Neural cell (in vitro differentiated cells): ENCODE measurements at regions not wholly inside any gene's neighbourhood (a gene's known extent, or its start where the extent isn't known, plus 50 kb on each side); places are given as distances from the start of the nearest gene placed in this dataset.

Source experiments
- H2AFZ ChIP-seq: fragments of 200-600, 300-800 bp; sonication (generic), shearing (Covaris generic); 2 replicates; pipeline ENCODE4 v1.6.0; 2014; ENCODE audit warnings: low read depth, mild to moderate bottlenecking, antibody characterized with exemption, low read length, moderate library complexity
- H3F3A ChIP-seq: fragments of 200-600 bp; shearing (Covaris generic); 2 replicates; pipeline ENCODE4 v1.6.1; 2016; ENCODE audit warnings: mild to moderate bottlenecking, moderate library complexity, mixed read lengths, antibody characterized with exemption, low read length; ENCODE audit not compliant: insufficient read depth, poor library complexity, severe bottlenecking
- H3K27ac ChIP-seq: fragments of 200-600, 300-800 bp; sonication (generic), shearing (Covaris generic); 2 replicates; pipeline ENCODE4 v1.5.1; 2014; ENCODE audit warnings: mild to moderate bottlenecking, low read length, moderate library complexity
- H3K27me3 ChIP-seq: fragments of 300-800, 200-600 bp; sonication (generic), shearing (Covaris generic); 2 replicates; pipeline ENCODE4 v1.6.0; 2014; ENCODE audit warnings: mild to moderate bottlenecking, low read depth, low read length, moderate library complexity; ENCODE audit not compliant: insufficient read depth
- H3K36me3 ChIP-seq: fragments of 300-800, 200-600 bp; sonication (generic), shearing (Covaris generic); 2 replicates; pipeline ENCODE4 v1.5.1; 2014; ENCODE audit warnings: mild to moderate bottlenecking, antibody characterized with exemption, low read length, moderate library complexity; ENCODE audit not compliant: insufficient read depth
- H3K4me2 ChIP-seq: fragments of 300-800, 200-600 bp; sonication (generic), shearing (Covaris generic); 2 replicates; pipeline ENCODE4 v1.6.0; 2014; ENCODE audit warnings: mild to moderate bottlenecking, low read length
- H3K4me3 ChIP-seq: fragments of 300-800, 200-600 bp; sonication (generic), shearing (Covaris generic); 2 replicates; pipeline ENCODE4 v1.5.1; 2014; ENCODE audit warnings: mild to moderate bottlenecking, low read length, moderate library complexity
- H3K79me2 ChIP-seq: fragments of 200-600 bp; shearing (Covaris generic); replicated peaks from 2 replicates; pipeline ENCODE4 v1.6.0; 2014; ENCODE audit warnings: mild to moderate bottlenecking, low read length, moderate library complexity; ENCODE audit not compliant: insufficient read depth
- H3K9ac ChIP-seq: fragments of 300-800, 200-600 bp; sonication (generic), shearing (Covaris generic); 2 replicates; pipeline ENCODE4 v1.6.1; 2016; ENCODE audit warnings: mild to moderate bottlenecking, low read length, mixed read lengths
- H3K9me2 ChIP-seq: fragments of 200-600 bp; shearing (Covaris generic); 2 replicates; pipeline ENCODE4 v1.6.1; 2016; ENCODE audit warnings: mild to moderate bottlenecking, low read length, mixed read lengths; ENCODE audit not compliant: insufficient read depth
- H3K9me3 ChIP-seq: fragments of 200-600, 300-800 bp; sonication (generic), shearing (Covaris generic); 2 replicates; pipeline ENCODE4 v1.6.1; 2016; ENCODE audit warnings: mild to moderate bottlenecking, mixed run types, low read length, moderate library complexity, mixed read lengths
- H4K20me1 ChIP-seq: fragments of 200-600 bp; shearing (Covaris generic); 2 replicates; pipeline ENCODE4 v1.6.1; 2016; ENCODE audit warnings: mild to moderate bottlenecking, mixed run types; ENCODE audit not compliant: insufficient read depth
- EP300 ChIP-seq: fragments of 450-650 bp; conservative IDR thresholded peaks from 2 replicates; pipeline ENCODE4 v1.6.1; 2014; ENCODE audit warnings: antibody characterized with exemption, mild to moderate bottlenecking, moderate library complexity; ENCODE audit not compliant: poor library complexity, severe bottlenecking
- EZH2 ChIP-seq: fragments of 200-600, 300-800 bp; shearing (Covaris generic), sonication (generic); IDR thresholded peaks from 2 replicates; pipeline ENCODE4 v1.6.1; 2014; ENCODE audit warnings: antibody characterized with exemption, low read length, borderline replicate concordance, mild to moderate bottlenecking; ENCODE audit not compliant: insufficient read depth, poor library complexity, severe bottlenecking
- MXI1 ChIP-seq: fragments of 450-650 bp; conservative IDR thresholded peaks from 2 replicates; pipeline ENCODE4 v1.6.1; 2014; ENCODE audit warnings: antibody characterized with exemption, mild to moderate bottlenecking; ENCODE audit not compliant: poor library complexity, severe bottlenecking
- POLR2AphosphoS5 ChIP-seq: IDR thresholded peaks from 2 replicates; pipeline ENCODE4 v1.6.1; 2012
- RAD21 ChIP-seq: fragments of 450-650 bp; conservative IDR thresholded peaks from 2 replicates; pipeline ENCODE4 v1.6.1; 2014; ENCODE audit warnings: antibody characterized with exemption, mild to moderate bottlenecking, moderate library complexity
- SMC3 ChIP-seq: fragments of 450-650 bp; conservative IDR thresholded peaks from 2 replicates; pipeline ENCODE4 v1.6.1; 2014; ENCODE audit warnings: antibody characterized with exemption, mild to moderate bottlenecking, moderate library complexity; ENCODE audit not compliant: poor library complexity
- TAF1 ChIP-seq: IDR thresholded peaks from 2 replicates; pipeline ENCODE4 v1.6.1; 2012; ENCODE audit warnings: low read depth
- TF ChIP-seq, protein P1 (sequence below): fragments of 450-650 bp; IDR thresholded peaks from 2 replicates; pipeline ENCODE4 v1.5.1; 2014; ENCODE audit warnings: antibody characterized with exemption, mild to moderate bottlenecking, moderate library complexity; ENCODE audit not compliant: poor library complexity, severe bottlenecking

DNA sequence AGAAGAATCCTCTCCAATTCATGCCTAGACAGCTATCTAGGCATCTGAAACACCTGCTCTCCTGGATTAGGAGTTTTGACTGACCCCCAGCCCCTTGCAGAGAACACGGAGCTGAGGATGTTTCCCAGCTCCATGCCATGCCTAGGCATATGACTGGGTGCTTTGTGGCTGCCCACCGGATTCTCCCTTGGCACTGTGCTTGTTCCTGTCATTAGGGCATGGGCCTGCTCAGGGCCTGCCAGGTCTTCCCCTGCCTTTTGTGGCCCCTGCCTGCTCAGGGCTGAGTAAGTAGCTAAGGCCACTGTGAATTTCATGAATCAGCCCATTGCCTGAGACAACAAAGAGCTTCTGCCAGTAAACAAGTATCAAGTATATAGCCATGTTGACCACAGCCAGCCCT lies 867.4 kb downstream of the TECRL start:
- H3K36me3 ChIP-seq: no peaks in the 10 kb centered on the region
- no peaks in the 10 kb centered on the region for H3F3A ChIP-seq
- H3K9ac ChIP-seq: no peak overlapping the region
- H3K9me2 ChIP-seq: no peaks in the 10 kb centered on the region
- no peaks in the 10 kb centered on the region for H3K9me3 ChIP-seq
- no peaks in the 10 kb centered on the region for H3K79me2 ChIP-seq
- no peaks in the 10 kb centered on the region for H4K20me1 ChIP-seq
- H3K4me3 ChIP-seq: no peak overlapping the region
- no peak overlapping the region for H3K27ac ChIP-seq
- H3K27me3 ChIP-seq: no peaks in the 10 kb centered on the region
- H2AFZ ChIP-seq: no peak overlapping the region
- no peak overlapping the region for H3K4me2 ChIP-seq
- TF ChIP-seq SMC3 (no peak), EP300 (no peak), RAD21 (no peak), MXI1 (no peak)
- TF ChIP-seq, protein P1, sequence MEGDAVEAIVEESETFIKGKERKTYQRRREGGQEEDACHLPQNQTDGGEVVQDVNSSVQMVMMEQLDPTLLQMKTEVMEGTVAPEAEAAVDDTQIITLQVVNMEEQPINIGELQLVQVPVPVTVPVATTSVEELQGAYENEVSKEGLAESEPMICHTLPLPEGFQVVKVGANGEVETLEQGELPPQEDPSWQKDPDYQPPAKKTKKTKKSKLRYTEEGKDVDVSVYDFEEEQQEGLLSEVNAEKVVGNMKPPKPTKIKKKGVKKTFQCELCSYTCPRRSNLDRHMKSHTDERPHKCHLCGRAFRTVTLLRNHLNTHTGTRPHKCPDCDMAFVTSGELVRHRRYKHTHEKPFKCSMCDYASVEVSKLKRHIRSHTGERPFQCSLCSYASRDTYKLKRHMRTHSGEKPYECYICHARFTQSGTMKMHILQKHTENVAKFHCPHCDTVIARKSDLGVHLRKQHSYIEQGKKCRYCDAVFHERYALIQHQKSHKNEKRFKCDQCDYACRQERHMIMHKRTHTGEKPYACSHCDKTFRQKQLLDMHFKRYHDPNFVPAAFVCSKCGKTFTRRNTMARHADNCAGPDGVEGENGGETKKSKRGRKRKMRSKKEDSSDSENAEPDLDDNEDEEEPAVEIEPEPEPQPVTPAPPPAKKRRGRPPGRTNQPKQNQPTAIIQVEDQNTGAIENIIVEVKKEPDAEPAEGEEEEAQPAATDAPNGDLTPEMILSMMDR: no peak

DNA sequence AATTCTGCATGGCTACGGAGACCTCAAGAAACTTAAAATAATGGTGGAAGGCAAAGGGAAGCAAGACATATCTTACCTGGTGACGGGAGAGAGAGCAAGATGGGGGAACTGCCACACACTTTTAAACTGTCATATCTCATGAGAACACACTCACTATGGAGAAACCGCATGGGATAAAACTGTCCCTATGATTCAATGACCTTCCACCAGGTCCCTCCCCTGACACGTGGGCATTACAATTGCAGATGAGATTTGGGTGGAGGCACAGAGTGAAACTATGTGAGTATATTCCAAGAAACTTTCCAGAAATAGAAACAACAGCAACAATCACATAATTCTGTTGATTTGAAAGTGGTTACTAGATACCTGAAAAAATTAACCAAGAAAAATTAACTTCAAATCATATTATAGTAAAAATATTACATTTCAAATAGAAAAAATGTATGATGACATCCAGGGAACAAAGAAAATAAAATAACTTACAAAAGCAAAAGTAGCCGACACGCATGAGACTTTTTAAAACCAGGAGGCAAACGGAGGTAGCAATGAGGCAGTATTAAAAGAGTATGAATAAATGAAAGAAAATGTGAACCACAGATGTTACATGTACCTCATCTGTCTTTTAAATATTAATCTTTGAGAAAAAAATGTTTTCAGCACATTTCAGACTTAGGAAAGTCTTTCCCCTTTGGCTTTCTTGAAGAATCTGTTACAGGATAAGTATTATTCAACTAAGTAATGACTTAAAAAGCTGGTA lies 879.5 kb downstream of the TECRL start:
- no peaks in the 10 kb centered on the region for H3K79me2 ChIP-seq
- H3K9me2 ChIP-seq: no peaks in the 10 kb centered on the region
- TF ChIP-seq MXI1 (no peak), EZH2 (no peak), EP300 (no peak), TAF1 (no peak), POLR2AphosphoS5 (no peak), SMC3 (no peak)
- TF ChIP-seq, protein P1: no peak
- H3K9ac ChIP-seq: no peak overlapping the region
- no peak overlapping the region for H3K27ac ChIP-seq
- H3K9me3 ChIP-seq: no peaks in the 10 kb centered on the region
- H3K36me3 ChIP-seq: no peaks in the 10 kb centered on the region
- H4K20me1 ChIP-seq: no peaks in the 10 kb centered on the region
- no peak overlapping the region for H3K4me3 ChIP-seq
- H3F3A ChIP-seq: no peaks in the 10 kb centered on the region
- no peak overlapping the region for H2AFZ ChIP-seq
- H3K4me2 ChIP-seq: no peak overlapping the region
- no peaks in the 10 kb centered on the region for H3K27me3 ChIP-seq
